HepG2 (cell line): ENCODE measurements at regions not wholly inside any gene's neighbourhood (a gene's known extent, or its start where the extent isn't known, plus 50 kb on each side); places are given as distances from the start of the nearest gene placed in this dataset.

Experiments used
- KDM1A ChIP-seq: IDR thresholded peaks from 2 replicates; pipeline ENCODE4 v1.6.1; 2016; ENCODE audit warnings: missing compliant biosample characterization
- POLR2AphosphoS5 ChIP-seq: IDR thresholded peaks from 2 replicates; pipeline ENCODE4 v1.6.1; 2012; ENCODE audit warnings: low read depth, low read length
- RERE ChIP-seq: IDR thresholded peaks from 2 replicates; pipeline ENCODE4 v1.6.1; 2016; ENCODE audit warnings: low read depth, missing genetic modification reagents, missing compliant biosample characterization
- ZBTB7A ChIP-seq: sonication (generic); formaldehyde crosslinking; IDR thresholded peaks from 2 replicates; pipeline ENCODE4 v1.8.0; 2022; ENCODE audit warnings: mild to moderate bottlenecking, missing genetic modification reagents
- ZNF513 ChIP-seq: sonication (generic); formaldehyde crosslinking; conservative IDR thresholded peaks from 2 replicates; pipeline ENCODE4 v1.5.0; 2020; ENCODE audit warnings: missing genetic modification reagents
- ZNF543 ChIP-seq: sonication (generic); formaldehyde crosslinking; IDR thresholded peaks from 2 replicates; pipeline ENCODE4 v1.4.0; 2020; ENCODE audit warnings: mild to moderate bottlenecking, missing genetic modification reagents
- ZNF589 ChIP-seq: sonication (generic); formaldehyde crosslinking; conservative IDR thresholded peaks from 2 replicates; pipeline ENCODE4 v1.8.0; 2022; ENCODE audit warnings: mild to moderate bottlenecking, moderate library complexity, missing genetic modification reagents

GRCh38 chr1:186531561-186532165, 70.7 kb upstream of the PDC start:
- TF ChIP-seq POLR2AphosphoS5 (no peak), RERE (CRISPR knock-in tag) (no peak), ZNF513 (no peak), ZBTB7A (CRISPR knock-in tag) (no peak), ZNF589 (CRISPR knock-in tag) (no peak), KDM1A (CRISPR knock-in tag) (no peak), ZNF543 (no peak)
